Epidermal melanocyte (primary cell): ENCODE measurements at regions not wholly inside any gene's neighbourhood (a gene's known extent, or its start where the extent isn't known, plus 50 kb on each side); places are given as distances from the start of the nearest gene placed in this dataset.
A peak's percentile ranks its signal among the peaks of the same experiment; 100 is the strongest.

Experiments used
- DNase-seq: peaks from one replicate; pipeline ENCODE4 v3.0.0; 2011; ENCODE audit warnings: low spot score; ENCODE audit not compliant: insufficient read length

- DNase-seq: peak; percentile 46
Measured at GRCh38 chr2:43171789-43172188, 54.6 kb downstream of the ZFP36L2 start.

- DNase-seq: no peak
Measured at GRCh38 chr2:43170405-43171105, 55.9 kb downstream of the ZFP36L2 start.

- DNase-seq: no peak
Measured at GRCh38 chr2:43169987-43170386, 56.4 kb downstream of the ZFP36L2 start.

- no peak for DNase-seq
Measured at GRCh38 chr2:43169099-43169945, 57.1 kb downstream of the ZFP36L2 start.

- no peak for DNase-seq
Measured at GRCh38 chr2:43168016-43168369, 58.4 kb downstream of the ZFP36L2 start.

GRCh38 chr2:43165378-43166069, 60.9 kb downstream of the ZFP36L2 start:
- no peak for DNase-seq

- no peak for DNase-seq
Measured at GRCh38 chr2:43164686-43165085, 61.7 kb downstream of the ZFP36L2 start.

- DNase-seq: no peak
Measured at GRCh38 chr2:43163584-43164270, 62.7 kb downstream of the ZFP36L2 start.

GRCh38 chr2:43162511-43162776, 64.0 kb downstream of the ZFP36L2 start:
- DNase-seq: no peak

GRCh38 chr2:43161650-43162510, 64.5 kb downstream of the ZFP36L2 start:
- no peak for DNase-seq

- no peak for DNase-seq
Measured at GRCh38 chr2:43160778-43161177, 65.6 kb downstream of the ZFP36L2 start.

- no peak for DNase-seq
Measured at GRCh38 chr2:43159797-43160196, 66.6 kb downstream of the ZFP36L2 start.

- DNase-seq: peak; percentile 49
Measured at GRCh38 chr2:43158259-43158880, 68.0 kb downstream of the ZFP36L2 start.

- no peak for DNase-seq
Measured at GRCh38 chr2:43157506-43158246, 68.7 kb downstream of the ZFP36L2 start.

GRCh38 chr2:43155851-43156411, 70.5 kb downstream of the ZFP36L2 start:
- no peak for DNase-seq

GRCh38 chr2:43154685-43155084, 71.7 kb downstream of the ZFP36L2 start:
- DNase-seq: no peak

GRCh38 chr2:43152741-43153647, 73.4 kb downstream of the ZFP36L2 start:
- DNase-seq: no peak

GRCh38 chr2:43152186-43152585, 74.2 kb downstream of the ZFP36L2 start:
- no peak for DNase-seq
